H1 (cell line): ENCODE measurements at regions not wholly inside any gene's neighbourhood (a gene's known extent, or its start where the extent isn't known, plus 50 kb on each side); places are given as distances from the start of the nearest gene placed in this dataset.

Source experiments
- BACH1 ChIP-seq: IDR thresholded peaks from 2 replicates; pipeline ENCODE4 v1.6.1; 2012; ENCODE audit warnings: low read length, improper control_type of control experiment
- GABPA ChIP-seq: IDR thresholded peaks from 2 replicates; pipeline ENCODE4 v1.6.1; 2011; ENCODE audit warnings: mild to moderate bottlenecking, low read length, moderate library complexity, borderline replicate concordance; ENCODE audit not compliant: insufficient read depth
- SIRT6 ChIP-seq: IDR thresholded peaks from one replicate; pipeline ENCODE4 v1.7.1; 2012; ENCODE audit warnings: low read length, inconsistent platforms

DNA sequence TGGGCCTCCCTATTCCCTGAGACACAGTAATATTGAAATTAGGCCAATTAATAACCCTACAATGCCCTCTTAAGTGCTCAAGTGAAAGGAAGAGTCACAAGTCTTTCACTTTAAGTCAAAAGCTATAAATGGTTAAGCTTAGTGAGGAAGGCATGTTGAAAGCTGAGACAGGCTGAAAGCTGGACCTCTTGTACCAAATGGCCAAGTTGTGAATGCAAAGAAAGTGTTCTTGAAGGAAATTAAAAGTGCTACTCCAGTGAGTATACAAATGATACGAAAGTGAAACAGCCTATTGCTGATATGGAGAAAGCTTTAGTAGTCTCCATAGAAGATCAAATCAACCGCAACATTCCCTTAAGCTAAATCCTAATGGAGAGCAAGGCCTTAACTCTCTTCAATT, 140.8 kb downstream of the PTCSC3 start (continued):
- TF ChIP-seq GABPA (no peak), BACH1 (no peak), SIRT6 (no peak)
- TF ChIP-seq, all 59 proteins: peak for 0
